Caco-2 (cell line): ENCODE measurements at regions not wholly inside any gene's neighbourhood (a gene's known extent, or its start where the extent isn't known, plus 50 kb on each side); places are given as distances from the start of the nearest gene placed in this dataset.

Source experiments
- BruUV-seq: library from RNA; stranded (reverse); fragments of 400-500 nt; replicated peaks from 2 replicates; lab custom pipeline; 2021; lab: Mats Ljungman, UMichigan
- CTCF ChIA-PET: fragments of 300-600 bp; sonication (Branson Sonifier 250); formaldehyde crosslinking; loops from one replicate; lab custom pipeline; 2022; ENCODE audit warnings: antibody characterized with exemption; lab: Charles Lee
- POLR2A ChIA-PET: fragments of 300-600 bp; sonication (Branson Sonifier 250); formaldehyde crosslinking; loops from one replicate; lab custom pipeline; 2022; ENCODE audit warnings: antibody characterized with exemption; lab: Charles Lee
- DNase-seq, 2 experiments: peaks; one replicate each; pipeline versions ENCODE4 v3.0.0 to v3.0.0-alpha.2; 2020 to 2022
- H3K27me3 ChIP-seq: replicated peaks from 2 replicates; pipeline ENCODE4 v1.6.0; 2011; ENCODE audit warnings: low read length; ENCODE audit not compliant: control insufficient read depth, insufficient read depth
- H3K36me3 ChIP-seq: 2 replicates; pipeline ENCODE4 v1.5.1; 2011; ENCODE audit warnings: low read length; ENCODE audit not compliant: control insufficient read depth, insufficient read depth
- H3K4me1 ChIP-seq: fragments of 250-450 bp; sonication (Bioruptor Pico); 2 replicates; pipeline ENCODE4 v1.5.1; 2020; ENCODE audit warnings: mild to moderate bottlenecking
- H3K4me3 ChIP-seq: 2 replicates; pipeline ENCODE4 v1.5.1; 2011; ENCODE audit warnings: low read depth, mild to moderate bottlenecking, control low read depth, low read length
- H3K9me3 ChIP-seq: fragments of 250-450 bp; sonication (Bioruptor Pico); 2 replicates; pipeline ENCODE4 v1.5.1; 2020; ENCODE audit warnings: mild to moderate bottlenecking, moderate library complexity
- H3K27ac Mint-ChIP-seq: one replicate; pipeline ENCODE4 v1.8.0; 2022; ENCODE audit warnings: mixed read lengths; ENCODE audit not compliant: unreplicated experiment
- H3K27me3 Mint-ChIP-seq: one replicate; pipeline ENCODE4 v1.8.0; 2022; ENCODE audit warnings: mixed read lengths; ENCODE audit not compliant: insufficient read depth, unreplicated experiment
- H3K36me3 Mint-ChIP-seq: one replicate; pipeline ENCODE4 v1.8.0; 2022; ENCODE audit warnings: mild to moderate bottlenecking, mixed read lengths; ENCODE audit not compliant: insufficient read depth, unreplicated experiment
- H3K4me1 Mint-ChIP-seq: one replicate; pipeline ENCODE4 v1.8.0; 2022; ENCODE audit warnings: low read depth, mixed read lengths; ENCODE audit not compliant: unreplicated experiment
- H3K4me3 Mint-ChIP-seq: one replicate; pipeline ENCODE4 v1.8.0; 2022; ENCODE audit warnings: mild to moderate bottlenecking, moderate library complexity, mixed read lengths; ENCODE audit not compliant: unreplicated experiment
- H3K9me3 Mint-ChIP-seq: one replicate; pipeline ENCODE4 v1.8.0; 2022; ENCODE audit warnings: mixed read lengths; ENCODE audit not compliant: unreplicated experiment
- intact Hi-C: fragments of 100-400 bp; cut with micrococcal nuclease; formaldehyde crosslinking; loops from one replicate; pipeline ENCODE4 v1.10.0; 2022; ENCODE audit not compliant: unreplicated experiment
- TF ChIP-seq, protein P1 (sequence below), 2 experiments: fragments of 200-600 bp in 1 of 2; IDR thresholded peaks; 1 replicate in 1 of 2; 2 replicates in 1 of 2; pipeline versions ENCODE4 v1.5.1 to v1.8.0; 2011 to 2022; ENCODE audit warnings: antibody characterized with exemption in 1 of 2, control low read depth in 1 of 2, inconsistent platforms in 1 of 2, low read depth in 1 of 2, low read length in 1 of 2, mild to moderate bottlenecking in 1 of 2, moderate library complexity in 1 of 2; ENCODE audit not compliant: insufficient read depth in 1 of 2, severe bottlenecking in 1 of 2, unreplicated experiment in 1 of 2

GRCh38 chr18:78595453-78595852 lies 384.2 kb upstream of the SALL3 start:
- Histone ChIP-seq H3K36me3 (no peaks in the 10 kb centered on the region), H3K9me3 (no peaks in the 10 kb centered on the region), H3K4me1 (no peaks in the 10 kb centered on the region), H3K4me3 (no peak overlapping the region), H3K27me3 (no peaks in the 10 kb centered on the region)
- intact Hi-C loops, result no loop called here
- POLR2A ChIA-PET, result no interaction called here
- H3K9me3 Mint-ChIP-seq, result peaks cover 9% of the 10 kb centered on the region
- DNase-seq, result no peak
- TF ChIP-seq, protein P1, sequence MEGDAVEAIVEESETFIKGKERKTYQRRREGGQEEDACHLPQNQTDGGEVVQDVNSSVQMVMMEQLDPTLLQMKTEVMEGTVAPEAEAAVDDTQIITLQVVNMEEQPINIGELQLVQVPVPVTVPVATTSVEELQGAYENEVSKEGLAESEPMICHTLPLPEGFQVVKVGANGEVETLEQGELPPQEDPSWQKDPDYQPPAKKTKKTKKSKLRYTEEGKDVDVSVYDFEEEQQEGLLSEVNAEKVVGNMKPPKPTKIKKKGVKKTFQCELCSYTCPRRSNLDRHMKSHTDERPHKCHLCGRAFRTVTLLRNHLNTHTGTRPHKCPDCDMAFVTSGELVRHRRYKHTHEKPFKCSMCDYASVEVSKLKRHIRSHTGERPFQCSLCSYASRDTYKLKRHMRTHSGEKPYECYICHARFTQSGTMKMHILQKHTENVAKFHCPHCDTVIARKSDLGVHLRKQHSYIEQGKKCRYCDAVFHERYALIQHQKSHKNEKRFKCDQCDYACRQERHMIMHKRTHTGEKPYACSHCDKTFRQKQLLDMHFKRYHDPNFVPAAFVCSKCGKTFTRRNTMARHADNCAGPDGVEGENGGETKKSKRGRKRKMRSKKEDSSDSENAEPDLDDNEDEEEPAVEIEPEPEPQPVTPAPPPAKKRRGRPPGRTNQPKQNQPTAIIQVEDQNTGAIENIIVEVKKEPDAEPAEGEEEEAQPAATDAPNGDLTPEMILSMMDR (IDR thresholded peaks at IDR 0.05; ENCODE audit: insufficient read depth in 1 of 2, low read depth in 1 of 2, low read length in 1 of 2, severe bottlenecking in 1 of 2, unreplicated experiment in 1 of 2), result no peak
- CTCF ChIA-PET, result no interaction called here
- no peaks in the 10 kb centered on the region for H3K36me3 Mint-ChIP-seq
- no peaks in the 10 kb centered on the region for H3K4me1 Mint-ChIP-seq
- H3K27ac Mint-ChIP-seq, result no peak overlapping the region
- H3K27me3 Mint-ChIP-seq, result no peaks in the 10 kb centered on the region
- H3K4me3 Mint-ChIP-seq, result no peak overlapping the region
- no TSS peak for BruUV-seq

DNA sequence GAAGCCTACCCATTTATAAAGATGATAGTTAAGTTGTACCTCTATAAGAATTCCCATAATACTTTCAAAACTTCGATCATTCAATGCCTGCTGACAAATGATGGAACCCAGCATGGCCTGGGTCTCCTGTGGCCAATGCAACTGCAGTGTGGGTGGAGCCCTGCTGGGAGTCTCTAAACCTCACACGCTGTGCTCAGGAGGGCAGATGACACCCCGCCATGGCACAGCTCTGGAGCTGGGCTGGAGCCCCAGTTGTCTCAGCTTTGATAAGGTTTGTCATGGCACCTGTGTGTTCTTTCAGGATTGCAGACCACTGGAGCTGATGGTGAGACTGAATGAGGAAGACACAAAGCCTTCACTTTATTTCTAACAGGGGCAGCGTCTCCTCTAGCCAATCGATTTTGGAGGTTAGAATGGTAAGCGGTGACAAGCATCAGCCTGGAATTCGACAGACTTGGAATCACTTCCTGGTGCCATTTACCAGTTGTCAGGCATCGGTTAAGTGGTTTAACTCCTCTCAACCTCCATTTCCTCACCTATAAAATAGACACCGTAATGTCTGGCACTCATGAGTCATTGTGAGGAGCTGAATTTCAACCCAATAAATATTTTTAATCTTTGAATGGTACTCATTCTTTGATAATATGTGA lies 383.6 kb upstream of the SALL3 start:
- no peaks in the 10 kb centered on the region for H3K36me3 Mint-ChIP-seq
- Histone ChIP-seq H3K4me3 (no peak overlapping the region), H3K27me3 (no peaks in the 10 kb centered on the region), H3K9me3 (no peaks in the 10 kb centered on the region), H3K36me3 (no peaks in the 10 kb centered on the region), H3K4me1 (no peaks in the 10 kb centered on the region)
- no peaks in the 10 kb centered on the region for H3K27me3 Mint-ChIP-seq
- intact Hi-C loops, result no loop called here
- CTCF ChIA-PET, result no interaction called here
- H3K4me3 Mint-ChIP-seq, result no peak overlapping the region
- no peak for DNase-seq
- no peaks in the 10 kb centered on the region for H3K4me1 Mint-ChIP-seq
- BruUV-seq, result no TSS peak
- TF ChIP-seq, protein P1 (IDR thresholded peaks at IDR 0.05; ENCODE audit: insufficient read depth in 1 of 2, low read depth in 1 of 2, low read length in 1 of 2, severe bottlenecking in 1 of 2, unreplicated experiment in 1 of 2), result no peak
- no peak overlapping the region for H3K27ac Mint-ChIP-seq
- H3K9me3 Mint-ChIP-seq, result peaks cover 9% of the 10 kb centered on the region
- POLR2A ChIA-PET, result no interaction called here

DNA sequence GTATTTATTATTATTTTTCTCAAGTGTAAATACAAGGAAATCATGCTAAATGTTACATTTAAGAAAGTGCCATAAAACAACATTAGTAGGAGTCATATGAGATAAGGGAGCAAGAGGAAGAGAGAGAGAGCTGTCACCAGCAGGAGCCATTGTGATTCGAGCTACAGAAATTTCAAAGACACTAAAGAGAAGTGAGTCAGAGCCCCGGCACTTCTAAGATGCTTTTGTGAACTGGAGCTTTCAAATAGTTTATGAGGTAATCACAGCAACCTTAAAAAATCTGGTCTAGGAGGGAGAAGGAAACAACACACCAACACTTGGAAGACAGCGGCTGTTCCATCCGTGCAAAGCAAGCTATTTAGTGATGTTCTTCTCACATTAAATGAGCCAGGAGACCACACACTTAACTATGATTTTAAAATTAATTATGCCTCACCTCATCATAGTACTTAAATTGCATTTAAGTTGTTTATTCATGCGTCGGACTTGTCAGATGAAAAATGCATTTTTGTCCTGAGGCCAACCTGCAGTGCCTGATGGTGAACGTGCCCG lies 382.7 kb upstream of the SALL3 start:
- TF ChIP-seq, protein P1 (IDR thresholded peaks at IDR 0.05; ENCODE audit: insufficient read depth in 1 of 2, low read depth in 1 of 2, low read length in 1 of 2, severe bottlenecking in 1 of 2, unreplicated experiment in 1 of 2), result no peak
- H3K27me3 ChIP-seq, result no peaks in the 10 kb centered on the region
- Mint-ChIP-seq H3K27me3 (no peaks in the 10 kb centered on the region), H3K36me3 (no peaks in the 10 kb centered on the region), H3K4me1 (no peaks in the 10 kb centered on the region), H3K9me3 (peaks cover 9% of the 10 kb centered on the region), H3K4me3 (no peak overlapping the region), H3K27ac (no peak overlapping the region)
- no peak for DNase-seq
- no peaks in the 10 kb centered on the region for H3K4me1 ChIP-seq
- ChIA-PET POLR2A (no interaction called here), CTCF (no interaction called here)
- H3K9me3 ChIP-seq, result no peaks in the 10 kb centered on the region
- no peaks in the 10 kb centered on the region for H3K36me3 ChIP-seq
- intact Hi-C loops, result no loop called here
- no TSS peak for BruUV-seq
- H3K4me3 ChIP-seq, result no peak overlapping the region
